NCI-H69 (cell line): ENCODE measurements at regions not wholly inside any gene's neighbourhood (a gene's known extent, or its start where the extent isn't known, plus 50 kb on each side); places are given as distances from the start of the nearest gene placed in this dataset.

Experiments
- DNase-seq: peaks from one replicate; lab custom pipeline; 2025; lab: John Stamatoyannopoulos, UW

GRCh38 chr3:124491875-124492274 is 238.4 kb upstream of the UMPS start:
- DNase-seq: no peak

DNA sequence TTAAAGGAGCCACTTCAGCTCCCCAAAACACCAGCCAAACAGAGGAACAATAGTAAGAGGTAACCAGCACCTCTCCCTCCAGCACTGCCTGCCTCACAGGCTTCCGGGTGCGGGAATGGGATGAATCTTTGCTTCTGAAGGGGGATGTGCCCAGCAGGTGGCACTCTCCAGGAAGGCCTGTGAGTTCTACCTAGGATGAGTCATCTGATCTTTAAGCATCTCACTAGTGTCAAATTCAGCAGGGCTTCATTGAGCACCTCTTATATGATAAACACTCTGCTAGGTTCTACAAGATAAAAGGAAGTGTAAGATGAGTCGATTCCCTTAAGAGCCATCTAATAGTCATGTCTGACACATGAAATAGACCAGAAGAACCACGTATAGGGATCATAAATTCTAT is 237.4 kb upstream of the UMPS start:
- peak; percentile 40 for DNase-seq

DNA sequence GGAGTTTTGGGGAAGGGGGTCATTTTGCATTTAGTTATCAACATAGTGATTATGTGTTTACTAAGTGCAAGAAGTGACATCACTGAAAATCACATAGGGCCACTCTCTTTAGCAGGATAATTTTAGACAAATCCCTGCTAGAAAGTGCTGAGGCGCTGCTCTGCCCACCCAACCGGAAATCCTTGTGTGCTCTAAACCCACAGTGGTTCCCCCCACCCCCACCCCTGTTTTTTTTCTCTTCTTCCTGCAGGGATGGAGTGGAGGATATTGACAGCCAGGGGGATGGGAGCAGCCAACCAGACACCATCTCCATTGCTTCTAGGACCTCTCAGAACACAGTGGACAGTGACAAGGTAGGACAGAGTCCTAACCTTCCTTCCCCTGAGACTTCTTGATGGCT is 234.2 kb upstream of the UMPS start:
- peak; percentile 5 for DNase-seq

DNA sequence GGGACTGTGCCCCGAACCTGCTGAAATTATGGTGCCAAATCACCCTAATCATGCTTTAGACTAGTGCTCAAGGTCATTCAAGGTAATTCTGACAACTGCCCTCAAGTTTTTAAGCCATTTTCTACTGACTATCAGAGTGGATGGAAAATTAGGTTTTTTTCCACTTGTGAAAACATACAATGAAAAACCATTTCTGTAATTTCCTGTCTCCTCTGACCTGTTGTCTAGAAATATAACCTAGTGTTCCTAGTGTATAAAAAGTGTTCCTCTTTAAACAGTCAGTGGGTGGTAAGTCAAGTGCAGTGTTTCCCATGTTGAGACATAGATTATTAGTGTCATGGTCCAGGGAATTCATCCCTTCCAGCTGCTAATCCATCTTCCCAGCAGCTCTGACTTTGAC is 232.8 kb upstream of the UMPS start:
- no peak for DNase-seq

- no peak for DNase-seq
Measured at GRCh38 chr3:124498891-124499290, 231.4 kb upstream of the UMPS start.

DNA sequence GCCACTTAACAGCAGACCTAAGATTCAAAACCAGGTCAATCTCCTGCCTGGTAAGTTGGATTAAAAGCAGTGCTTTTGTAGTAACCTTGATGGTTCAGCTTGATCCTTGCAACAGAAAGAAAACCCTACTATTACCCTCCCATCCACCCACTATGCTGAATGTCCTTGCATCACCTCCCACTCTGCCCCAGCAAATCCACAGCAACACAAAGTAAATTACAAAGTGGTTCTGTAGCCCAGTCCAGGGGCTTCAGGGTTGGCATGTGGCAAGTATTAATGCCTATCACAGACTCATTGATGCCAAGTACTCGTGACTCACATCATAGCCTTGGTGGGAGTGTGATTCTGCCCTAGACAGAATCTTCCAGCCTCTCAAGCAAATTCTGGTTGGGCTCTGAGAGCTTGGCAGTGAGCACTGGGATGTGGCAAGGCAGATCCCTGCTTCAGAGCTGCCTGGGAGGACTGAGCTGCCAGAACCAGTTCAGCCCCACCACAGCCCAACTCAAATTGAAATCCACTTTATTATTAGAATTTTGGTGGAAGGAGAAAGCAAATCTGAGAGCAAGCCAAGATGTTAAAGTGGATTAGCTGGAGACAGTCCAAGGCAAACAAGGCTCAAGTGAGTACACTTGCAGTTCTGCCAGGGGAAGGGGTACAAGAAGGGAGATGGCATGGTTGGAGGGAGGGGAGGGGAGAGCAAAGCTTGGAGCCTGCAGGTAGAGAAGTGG is 225.8 kb upstream of the UMPS start:
- peak; percentile 34 for DNase-seq

DNA sequence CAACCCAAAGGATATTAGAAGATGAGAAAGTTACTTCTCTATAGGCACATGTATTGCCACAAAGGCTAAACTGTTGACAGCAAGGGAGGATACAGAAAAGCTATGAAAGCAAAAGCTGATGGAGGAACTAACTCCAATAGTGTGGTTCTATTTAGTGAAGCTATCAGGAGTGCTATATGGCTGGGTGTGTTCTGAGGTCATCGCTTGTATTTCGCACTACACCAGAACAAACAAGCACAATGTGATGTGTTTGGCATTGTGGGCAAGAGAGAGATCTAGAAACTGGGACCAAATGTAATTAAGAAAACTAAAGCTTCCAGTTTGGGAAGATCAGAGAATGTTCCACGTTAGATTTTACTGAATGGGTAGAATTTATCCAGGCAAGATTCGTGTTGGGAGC is 220.4 kb upstream of the UMPS start:
- DNase-seq: no peak

DNA sequence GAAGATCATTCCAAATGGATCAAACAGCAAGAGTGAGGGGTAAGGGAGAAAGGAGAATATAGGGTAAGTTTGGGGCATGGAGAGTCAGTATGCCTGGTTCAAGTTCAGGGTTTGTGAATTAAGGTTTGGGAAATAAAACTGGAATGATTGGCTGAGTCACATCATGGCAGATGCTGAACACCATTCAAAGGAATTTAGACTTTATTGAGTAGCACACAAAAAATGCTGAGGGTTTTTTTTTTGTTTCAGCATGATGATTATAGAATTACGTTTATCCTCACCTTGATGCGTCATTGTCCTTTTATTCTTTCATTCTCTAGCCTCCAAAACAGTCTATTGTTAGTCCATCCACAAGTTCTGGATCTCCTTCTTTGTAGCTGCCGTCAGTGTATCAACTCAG is 220.0 kb upstream of the UMPS start:
- no peak for DNase-seq

GRCh38 chr3:124512881-124513609 is 217.2 kb upstream of the UMPS start:
- DNase-seq: peak; percentile 6

DNA sequence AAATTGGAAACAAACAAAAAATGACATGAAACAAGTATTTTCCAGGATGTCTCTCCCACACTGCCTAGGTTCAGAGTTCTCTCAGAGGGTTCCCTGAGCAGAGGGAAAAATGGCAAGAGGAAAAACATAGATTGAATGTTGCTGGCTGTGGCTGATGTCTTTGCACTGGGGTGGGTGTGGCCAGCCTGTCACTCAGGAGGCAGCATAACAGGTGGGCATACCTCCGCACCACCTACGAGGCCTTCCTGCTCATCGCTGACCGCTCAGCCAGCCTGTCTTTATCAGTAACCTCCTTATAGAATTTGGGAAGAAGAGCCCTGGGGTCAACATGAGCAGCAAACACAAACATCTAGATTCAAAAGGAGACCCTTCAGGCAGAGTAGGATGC is 216.6 kb upstream of the UMPS start:
- DNase-seq: no peak

DNA sequence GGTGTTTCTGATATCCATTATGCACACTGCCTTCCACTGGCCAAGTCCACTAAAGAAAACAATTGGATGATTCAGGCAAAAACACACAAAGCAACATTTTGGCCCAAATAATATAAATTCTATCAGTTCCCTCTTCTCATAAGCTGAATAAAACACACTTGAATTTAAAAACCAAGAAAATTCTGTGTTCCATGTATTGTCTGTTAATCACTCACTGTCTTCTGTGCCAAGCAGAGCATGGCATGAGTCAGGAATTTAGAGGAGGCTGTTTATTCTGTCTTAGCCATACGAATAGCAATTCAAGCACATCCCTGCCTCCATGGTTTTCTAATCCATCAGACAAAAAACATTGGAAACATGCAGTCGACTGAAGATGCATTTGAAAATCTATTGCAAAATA is 215.6 kb upstream of the UMPS start:
- DNase-seq: no peak

- DNase-seq: no peak
Measured at GRCh38 chr3:124516333-124516732, 213.9 kb upstream of the UMPS start.

- no peak for DNase-seq
Measured at GRCh38 chr3:124517306-124517705, 212.9 kb upstream of the UMPS start.

- no peak for DNase-seq
Measured at GRCh38 chr3:124518350-124518749, 211.9 kb upstream of the UMPS start.

- peak; percentile 56 for DNase-seq
Measured at GRCh38 chr3:124519591-124520194, 210.6 kb upstream of the UMPS start.

GRCh38 chr3:124520970-124521369 is 209.3 kb upstream of the UMPS start:
- DNase-seq: peak; percentile 90

- no peak for DNase-seq
Measured at GRCh38 chr3:124522082-124522625, 208.1 kb upstream of the UMPS start.

DNA sequence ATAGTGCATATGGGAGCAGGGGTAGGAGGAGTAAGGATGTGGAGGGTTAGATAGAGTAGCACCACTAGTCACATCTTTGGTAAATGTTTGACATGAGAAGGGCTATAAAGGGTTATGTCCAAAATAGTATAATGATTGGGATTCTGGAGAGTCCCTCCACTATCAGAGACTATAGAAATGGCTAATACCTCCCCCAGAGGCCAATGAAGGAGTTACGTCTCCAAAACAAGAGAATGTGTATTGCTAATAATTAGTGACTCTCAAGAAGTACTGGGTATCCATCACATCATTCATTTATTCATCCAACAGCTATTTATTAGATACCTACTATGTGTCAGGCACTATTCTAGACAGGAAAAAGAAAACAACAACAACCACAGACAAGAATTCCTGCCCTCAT is 203.7 kb upstream of the UMPS start:
- DNase-seq: no peak

- no peak for DNase-seq
Measured at GRCh38 chr3:124529826-124530571, 200.3 kb upstream of the UMPS start.

DNA sequence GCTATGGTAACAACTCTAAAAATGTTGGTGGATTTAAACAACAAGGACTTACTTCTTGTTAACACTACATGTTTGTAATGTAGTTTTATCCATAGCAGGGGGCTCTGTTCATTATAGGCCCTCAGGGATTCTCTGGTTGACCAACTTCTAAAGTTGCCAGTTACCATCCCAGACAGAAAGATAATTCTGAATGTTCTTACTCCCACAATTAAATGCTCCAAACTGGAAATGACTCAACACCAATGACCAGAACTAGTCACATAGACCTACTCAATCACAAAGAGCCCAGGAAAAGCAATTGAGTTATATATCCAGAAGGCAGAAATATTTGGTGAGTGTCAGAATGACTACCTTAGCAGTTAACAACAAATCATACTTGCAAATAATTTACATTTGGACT is 199.3 kb upstream of the UMPS start:
- DNase-seq: no peak

- DNase-seq: no peak
Measured at GRCh38 chr3:124532071-124532470, 198.2 kb upstream of the UMPS start.

GRCh38 chr3:124535306-124535705 is 194.9 kb upstream of the UMPS start:
- DNase-seq: no peak
